Keratinocyte (primary cell): ENCODE measurements at regions not wholly inside any gene's neighbourhood (a gene's known extent, or its start where the extent isn't known, plus 50 kb on each side); places are given as distances from the start of the nearest gene placed in this dataset.

Experiments used
- EZH2 ChIP-seq: IDR thresholded peaks from one replicate; pipeline ENCODE4 v1.6.1; 2012; ENCODE audit warnings: inconsistent platforms, mild to moderate bottlenecking, low read length, moderate library complexity
- TF ChIP-seq, protein P1 (sequence below), 3 experiments: IDR thresholded peaks in 1 of 3; conservative IDR thresholded peaks in 1 of 3; optimal IDR thresholded peaks in 1 of 3; 2 replicates in 2 of 3; 3 replicates in 1 of 3; pipeline versions ENCODE3 to v1.5.1; 2011; ENCODE audit warnings: low read length in 3 of 3, mild to moderate bottlenecking in 3 of 3, moderate library complexity in 2 of 3, control low read depth in 1 of 3, inconsistent platforms in 1 of 3; ENCODE audit not compliant: insufficient read depth in 2 of 3; ENCODE audit errors: extremely low read depth in 1 of 3

DNA sequence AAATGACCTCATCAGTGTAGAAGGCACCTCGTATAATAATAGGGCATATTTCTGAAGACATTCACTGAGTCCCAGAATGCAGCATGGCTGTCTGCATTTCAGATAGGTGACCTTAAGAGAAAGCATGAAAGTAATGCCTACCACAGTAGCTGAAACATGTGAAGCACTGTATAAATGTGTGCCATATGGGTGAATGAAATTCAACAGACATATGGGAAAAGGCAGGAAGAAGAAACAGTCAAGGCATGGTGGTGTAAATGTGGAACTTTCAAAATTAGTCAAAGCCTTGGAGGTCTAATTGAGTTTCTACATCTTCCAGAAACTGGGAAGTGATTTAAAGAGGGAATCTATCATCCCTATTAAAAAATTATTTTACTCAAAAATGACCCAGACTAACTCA, 698.2 kb upstream of the GOT2 start:
- TF ChIP-seq, protein P1, sequence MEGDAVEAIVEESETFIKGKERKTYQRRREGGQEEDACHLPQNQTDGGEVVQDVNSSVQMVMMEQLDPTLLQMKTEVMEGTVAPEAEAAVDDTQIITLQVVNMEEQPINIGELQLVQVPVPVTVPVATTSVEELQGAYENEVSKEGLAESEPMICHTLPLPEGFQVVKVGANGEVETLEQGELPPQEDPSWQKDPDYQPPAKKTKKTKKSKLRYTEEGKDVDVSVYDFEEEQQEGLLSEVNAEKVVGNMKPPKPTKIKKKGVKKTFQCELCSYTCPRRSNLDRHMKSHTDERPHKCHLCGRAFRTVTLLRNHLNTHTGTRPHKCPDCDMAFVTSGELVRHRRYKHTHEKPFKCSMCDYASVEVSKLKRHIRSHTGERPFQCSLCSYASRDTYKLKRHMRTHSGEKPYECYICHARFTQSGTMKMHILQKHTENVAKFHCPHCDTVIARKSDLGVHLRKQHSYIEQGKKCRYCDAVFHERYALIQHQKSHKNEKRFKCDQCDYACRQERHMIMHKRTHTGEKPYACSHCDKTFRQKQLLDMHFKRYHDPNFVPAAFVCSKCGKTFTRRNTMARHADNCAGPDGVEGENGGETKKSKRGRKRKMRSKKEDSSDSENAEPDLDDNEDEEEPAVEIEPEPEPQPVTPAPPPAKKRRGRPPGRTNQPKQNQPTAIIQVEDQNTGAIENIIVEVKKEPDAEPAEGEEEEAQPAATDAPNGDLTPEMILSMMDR (optimal IDR thresholded peaks at IDR 0.05 in 1 of 3, IDR thresholded peaks at IDR 0.05 in 1 of 3, conservative IDR thresholded peaks at IDR 0.05 in 1 of 3; ENCODE audit: extremely low read depth in 1 of 3, insufficient read depth in 2 of 3, low read length in 3 of 3) = no peak
- TF ChIP-seq EZH2 = no peak
